Stomach (tissue), 4 donors: ENCODE measurements at regions not wholly inside any gene's neighbourhood (a gene's known extent, or its start where the extent isn't known, plus 50 kb on each side); places are given as distances from the start of the nearest gene placed in this dataset.

Source experiments
- CTCF ChIP-seq, 7 experiments: fragments of 450-650 bp in 4 of 7; fragments of 200-600 bp in 3 of 7; sonication (generic) in 3 of 7; IDR thresholded peaks; one replicate each; pipeline ENCODE4 v1.5.1; 2016 to 2019; ENCODE audit warnings: antibody characterized with exemption in 7 of 7, control low read depth in 2 of 7, mild to moderate bottlenecking in 1 of 7
- POLR2AphosphoS5 ChIP-seq, 3 donors: sonication (generic); formaldehyde crosslinking; IDR thresholded peaks; one replicate each; pipeline ENCODE4 v1.6.1; 2016; ENCODE audit warnings: antibody characterized with exemption in 3 of 3

- TF ChIP-seq CTCF (IDR thresholded peaks at IDR 0.05) (no peak), POLR2AphosphoS5 (IDR thresholded peaks at IDR 0.05) (no peak)
Measured at GRCh38 chr2:122651236-122651635, 895.8 kb downstream of the TSN start.
